Right lobe of liver (tissue), 6 donors: ENCODE measurements at regions not wholly inside any gene's neighbourhood (a gene's known extent, or its start where the extent isn't known, plus 50 kb on each side); places are given as distances from the start of the nearest gene placed in this dataset.

Experiments
- ATAC-seq, 4 donors: fragments of 200-7000 bp; cut with Tn5 transposase; one replicate each; pipeline ENCODE4 v1.9.1; 2020; ENCODE audit warnings: mild to moderate bottlenecking in 4 of 4, moderate library complexity in 4 of 4
- DNase-seq, 3 donors: peaks; one replicate each; pipeline ENCODE4 v3.0.0-alpha.2; 2020
- H3K27ac ChIP-seq, 3 donors: fragments of 200-600 bp; one replicate each; pipeline ENCODE4 v1.8.0; 2022
- H3K27me3 ChIP-seq, 2 donors: fragments of 200-600 bp; one replicate each; pipeline ENCODE4 v1.8.0; 2022
- H3K36me3 ChIP-seq, 4 donors: fragments of 200-600 bp; sonication (generic) in 1 of 4; one replicate each; pipeline versions ENCODE4 v1.5.1 to v1.8.0; 2017 to 2022; ENCODE audit warnings: control low read depth in 1 of 4
- H3K4me1 ChIP-seq, 4 donors: fragments of 200-600 bp; sonication (generic) in 1 of 4; one replicate each; pipeline versions ENCODE4 v1.5.1 to v1.8.0; 2017 to 2022; ENCODE audit warnings: control low read depth in 1 of 4
- H3K4me3 ChIP-seq, 3 donors: fragments of 200-600 bp; one replicate each; pipeline ENCODE4 v1.8.0; 2022
- H3K9me3 ChIP-seq, 4 donors: fragments of 200-600 bp; sonication (generic) in 1 of 4; one replicate each; pipeline versions ENCODE4 v1.5.1 to v1.8.0; 2017 to 2022; ENCODE audit warnings: control low read depth in 1 of 4
- CTCF ChIP-seq, 4 donors: fragments of 200-600 bp in 3 of 4; fragments of 450-650 bp in 1 of 4; IDR thresholded peaks; one replicate each; pipeline versions ENCODE4 v1.5.1 to v1.8.0; 2016 to 2022; ENCODE audit warnings: antibody characterized with exemption in 4 of 4, mild to moderate bottlenecking in 2 of 4
- POLR2A ChIP-seq: fragments of 450-650 bp; IDR thresholded peaks from one replicate; pipeline ENCODE4 v1.6.1; 2017; ENCODE audit warnings: antibody characterized with exemption, mild to moderate bottlenecking
- WGBS: methylation state at CpG from one replicate; pipeline ENCODE4 v1.1.6; 2018; ENCODE audit warnings: low coverage, low lambda C conversion rate; ENCODE audit not compliant: insufficient coverage; ENCODE audit errors: missing lambda C conversion rate; 5-methylcytosine and 5-hydroxymethylcytosine counted together
- intact Hi-C, 2 donors: fragments of 100-400 bp; cut with DNase I; formaldehyde crosslinking; loops; one replicate each; pipeline versions ENCODE4 v1.11.2 to v1.14.1; 2022
- donor health status: DM: no; HTN: yes; CAD: no.
- donor health status: DM: no; HTN: no; CAD: no.
- donor health status: DM: no; HTN: no; CAD: no.
- donor health status: DM: no; HTN: yes; CAD: no.
- donor health status: DM: no; HTN: yes; CAD: no.

DNA sequence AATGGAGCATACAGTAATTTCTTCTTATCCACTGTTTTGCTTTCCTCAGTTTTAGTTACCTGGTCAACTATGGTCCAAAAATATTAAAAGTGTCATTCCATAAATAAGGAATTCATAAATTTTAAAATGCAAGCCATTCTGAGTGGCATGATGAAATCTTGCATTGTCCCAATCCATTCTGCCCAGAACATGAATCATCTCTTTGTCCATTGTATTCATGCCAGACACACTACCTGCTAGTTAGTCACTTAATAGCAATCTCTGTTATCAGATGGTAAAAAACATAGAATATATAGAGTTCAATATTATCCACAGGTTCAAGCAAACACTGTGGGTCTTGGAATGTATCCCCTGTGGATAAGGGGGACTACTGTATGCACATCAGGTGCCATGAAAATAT lies 872.2 kb upstream of the NXPH2 start:
- Histone ChIP-seq H3K27ac (no peak overlapping the region), H3K4me1 (no peaks in the 10 kb centered on the region), H3K4me3 (no peak overlapping the region), H3K27me3 (no peaks in the 10 kb centered on the region), H3K9me3 (no peaks in the 10 kb centered on the region), H3K36me3 (no peaks in the 10 kb centered on the region)
- TF ChIP-seq CTCF (IDR thresholded peaks at IDR 0.05) (no peak), POLR2A (no peak)
- ATAC-seq (no peak), DNase-seq (no peak)
- intact Hi-C loops = no loop called here

- ATAC-seq (no peak), DNase-seq (no peak)
- intact Hi-C loops = no loop called here
- Histone ChIP-seq H3K36me3 (no peaks in the 10 kb centered on the region), H3K4me3 (no peak overlapping the region), H3K9me3 (peaks cover 0 to 3% (median 0%) of the 10 kb centered on the region in 4 donors), H3K27me3 (no peaks in the 10 kb centered on the region), H3K27ac (no peak overlapping the region), H3K4me1 (no peaks in the 10 kb centered on the region)
- TF ChIP-seq POLR2A = no peak
Measured at GRCh38 chr2:139645617-139646016, 865.4 kb upstream of the NXPH2 start.

DNA sequence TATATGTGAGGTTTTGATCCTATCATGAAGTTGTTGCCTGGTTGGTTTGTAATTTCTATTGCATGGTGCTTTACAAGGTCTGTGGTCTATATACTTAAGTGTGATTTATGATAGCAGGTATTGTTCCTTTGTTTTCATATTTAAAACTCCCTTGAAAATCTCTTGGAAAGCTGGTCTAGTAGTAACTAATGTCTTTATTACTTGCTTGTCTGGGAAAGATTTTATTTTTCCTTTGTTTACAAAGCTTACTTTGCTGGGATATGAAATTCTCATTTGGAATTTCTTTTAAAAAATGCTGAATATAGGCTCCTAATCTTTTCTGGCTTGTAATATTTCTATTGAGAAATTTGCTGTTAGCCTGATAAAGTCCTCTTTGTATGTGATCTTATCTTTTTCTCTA lies 862.9 kb upstream of the NXPH2 start:
- DNase-seq (no peak), ATAC-seq (no peak)
- intact Hi-C loops = no loop called here
- Histone ChIP-seq H3K27ac (no peak overlapping the region), H3K36me3 (no peaks in the 10 kb centered on the region), H3K4me3 (no peak overlapping the region), H3K4me1 (no peaks in the 10 kb centered on the region), H3K27me3 (no peaks in the 10 kb centered on the region), H3K9me3 (peaks cover 0 to 3% (median 0%) of the 10 kb centered on the region in 4 donors)
- TF ChIP-seq CTCF (IDR thresholded peaks at IDR 0.05) (no peak), POLR2A (no peak)

DNA sequence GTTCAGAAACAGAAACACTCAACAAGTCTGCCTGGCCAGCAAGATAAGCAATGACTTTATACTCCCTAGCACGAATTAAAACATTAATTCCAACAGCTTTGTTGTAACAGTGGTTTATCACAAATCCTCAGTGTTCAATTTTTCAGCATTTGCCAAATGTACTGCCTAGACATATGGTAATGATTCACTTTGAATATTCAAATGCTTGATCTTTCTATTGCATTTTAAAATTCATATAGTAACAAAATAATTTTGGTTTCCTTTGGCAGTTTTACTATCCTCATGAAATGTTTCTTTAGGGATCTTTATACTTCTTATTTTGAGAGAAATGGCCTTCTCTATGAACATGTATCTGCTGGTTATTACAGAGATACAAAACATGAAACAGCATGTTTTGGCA lies 851.8 kb upstream of the NXPH2 start:
- Histone ChIP-seq H3K27me3 (no peaks in the 10 kb centered on the region), H3K4me1 (no peaks in the 10 kb centered on the region), H3K4me3 (no peak overlapping the region), H3K9me3 (no peaks in the 10 kb centered on the region), H3K36me3 (no peaks in the 10 kb centered on the region), H3K27ac (no peak overlapping the region)
- ATAC-seq (no peak), DNase-seq (no peak)
- TF ChIP-seq CTCF (IDR thresholded peaks at IDR 0.05) (no peak), POLR2A (no peak)
- WGBS = 6% methylated on average over 1 of the region's 1 CpG
- intact Hi-C loops = no loop called here

DNA sequence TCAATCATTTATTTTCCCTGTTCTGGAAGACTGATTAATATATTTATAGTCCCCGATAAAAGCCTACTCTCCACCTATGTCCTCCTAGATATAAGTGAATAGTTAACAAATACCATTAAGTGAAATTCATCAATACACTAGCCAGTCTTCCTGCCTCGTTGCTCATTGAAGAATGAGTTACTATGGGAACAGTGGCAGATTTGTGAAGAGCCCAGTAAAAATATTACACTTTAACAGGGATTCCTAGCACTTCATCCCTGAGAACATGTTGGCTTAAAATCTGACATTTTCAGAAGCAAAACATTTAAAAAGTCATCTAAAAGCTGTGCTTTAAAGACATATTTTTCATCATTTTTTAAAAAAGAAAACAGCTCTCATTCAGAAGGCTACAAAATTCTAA lies 848.7 kb upstream of the NXPH2 start:
- 53% methylated on average over 2 of the region's 2 CpGs for WGBS
- H3K27me3 ChIP-seq = no peaks in the 10 kb centered on the region
- TF ChIP-seq POLR2A = no peak
- H3K4me3 ChIP-seq = no peak overlapping the region
- no peaks in the 10 kb centered on the region for H3K36me3 ChIP-seq
- DNase-seq = no peak
- no peak overlapping the region for H3K27ac ChIP-seq
- no peaks in the 10 kb centered on the region for H3K9me3 ChIP-seq
- intact Hi-C loops = no loop called here
- no peaks in the 10 kb centered on the region for H3K4me1 ChIP-seq
- ATAC-seq = no peak

DNA sequence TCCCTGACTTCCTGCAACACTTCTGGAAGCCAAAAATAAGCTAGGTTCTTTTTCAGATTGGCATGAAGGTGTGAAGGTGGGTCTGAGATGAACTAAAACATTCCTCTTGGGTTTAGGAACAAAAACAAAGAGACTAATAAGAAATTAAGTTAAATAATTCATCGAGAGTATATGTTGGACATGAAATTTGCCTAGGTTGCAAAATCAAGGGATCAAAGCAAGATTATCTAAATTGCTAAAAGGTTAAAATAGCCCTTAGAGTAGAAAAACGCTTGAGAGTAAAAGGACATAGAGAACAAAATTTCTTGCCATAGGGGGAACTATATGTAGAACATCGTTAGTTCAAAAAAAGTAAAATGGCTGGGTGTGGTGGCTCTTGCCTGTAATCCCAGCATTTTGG lies 845.9 kb upstream of the NXPH2 start:
- TF ChIP-seq CTCF (IDR thresholded peaks at IDR 0.05) = no peak
- TF ChIP-seq POLR2A = no peak
- DNase-seq (no peak), ATAC-seq (no peak)
- Histone ChIP-seq H3K9me3 (no peaks in the 10 kb centered on the region), H3K36me3 (no peaks in the 10 kb centered on the region), H3K27me3 (no peaks in the 10 kb centered on the region), H3K4me1 (no peaks in the 10 kb centered on the region), H3K4me3 (no peak overlapping the region), H3K27ac (no peak overlapping the region)
- intact Hi-C loops = no loop called here
- WGBS = 60% methylated on average over 3 of the region's 3 CpGs
